Panc1 (cell line): ENCODE measurements at regions not wholly inside any gene's neighbourhood (a gene's known extent, or its start where the extent isn't known, plus 50 kb on each side); places are given as distances from the start of the nearest gene placed in this dataset.
A peak's percentile ranks its signal among the peaks of the same experiment; 100 is the strongest.

Experiments
- ATAC-seq: fragments of 200-7000 bp; cut with Tn5 transposase; 2 replicates; pipeline ENCODE4 v1.9.1; 2020; ENCODE audit warnings: mild to moderate bottlenecking, moderate library complexity
- BruUV-seq: library from RNA; stranded (reverse); fragments of 400-500 nt; replicated peaks from 2 replicates; lab custom pipeline; 2021; lab: Mats Ljungman, UMichigan
- CTCF ChIA-PET: fragments of 300-600 bp; sonication (Branson Sonifier 250); formaldehyde crosslinking; loops from one replicate; lab custom pipeline; 2022; ENCODE audit warnings: antibody characterized with exemption; lab: Charles Lee
- POLR2A ChIA-PET: fragments of 300-600 bp; sonication (Branson Sonifier 250); formaldehyde crosslinking; loops from one replicate; lab custom pipeline; 2022; ENCODE audit warnings: antibody characterized with exemption; lab: Charles Lee
- DNase-seq: peaks from one replicate; pipeline ENCODE4 v3.0.0-alpha.2; 2010; ENCODE audit warnings: low read depth, low spot score
- H3K27ac ChIP-seq: 2 replicates; pipeline ENCODE4 v1.5.1; 2011; ENCODE audit warnings: mild to moderate bottlenecking, low read length, inconsistent platforms
- H3K27me3 ChIP-seq: fragments of 200-500 bp; sonication (Bioruptor generic); 2 replicates; pipeline ENCODE4 v1.6.0; 2014; ENCODE audit warnings: low read length, inconsistent platforms; ENCODE audit not compliant: control insufficient read depth, insufficient read depth
- H3K36me3 ChIP-seq: fragments of 200-500 bp; sonication (Bioruptor generic); 2 replicates; pipeline ENCODE4 v1.5.1; 2014; ENCODE audit warnings: inconsistent platforms, mild to moderate bottlenecking, low read length, moderate library complexity; ENCODE audit not compliant: control insufficient read depth, insufficient read depth
- H3K4me1 ChIP-seq: 2 replicates; pipeline ENCODE4 v1.5.1; 2011; ENCODE audit warnings: inconsistent platforms, mild to moderate bottlenecking, low read length, moderate library complexity; ENCODE audit not compliant: control insufficient read depth, insufficient read depth
- H3K4me3 ChIP-seq, 2 experiments: 2 replicates each; pipeline ENCODE4 v1.5.1; 2011 to 2012; ENCODE audit warnings: low read depth in 2 of 2, low read length in 2 of 2, mild to moderate bottlenecking in 2 of 2, inconsistent platforms in 1 of 2, moderate library complexity in 1 of 2
- H3K9me3 ChIP-seq: fragments of 200-500 bp; sonication (Bioruptor generic); 2 replicates; pipeline ENCODE4 v1.5.1; 2014; ENCODE audit warnings: low read depth, mild to moderate bottlenecking, inconsistent platforms, low read length, moderate library complexity; ENCODE audit not compliant: control insufficient read depth, insufficient read depth
- POLR2AphosphoS5 ChIP-seq: IDR thresholded peaks from 2 replicates; pipeline ENCODE4 v1.6.1; 2012; ENCODE audit warnings: mild to moderate bottlenecking, low read depth, low read length, moderate library complexity
- SIN3A ChIP-seq: IDR thresholded peaks from 2 replicates; pipeline ENCODE4 v1.6.1; 2012; ENCODE audit warnings: low read depth, mild to moderate bottlenecking, low read length, moderate library complexity, borderline replicate concordance; ENCODE audit not compliant: insufficient read depth
- TCF7L2 ChIP-seq: IDR thresholded peaks from 2 replicates; pipeline ENCODE4 v1.6.1; 2011; ENCODE audit warnings: mild to moderate bottlenecking, low read depth, low read length, inconsistent platforms
- in situ Hi-C: cut with HindIII; loops from 2 replicates; pipeline ENCODE4 v1.10.0; 2016; ENCODE audit warnings: low sequenced_read_pairs, low pct_unique_long_range_greater_than_20kb
- intact Hi-C: fragments of 100-400 bp; cut with micrococcal nuclease; formaldehyde crosslinking; loops from one replicate; pipeline ENCODE4 v1.10.0; 2022; ENCODE audit not compliant: unreplicated experiment
- TF ChIP-seq, protein P1 (sequence below): fragments of 450-650 bp; IDR thresholded peaks from 2 replicates; pipeline ENCODE4 v1.5.1; 2017; ENCODE audit warnings: mild to moderate bottlenecking
- TF ChIP-seq, protein P2 (sequence below), 2 experiments: IDR thresholded peaks; 2 replicates each; pipeline ENCODE4 v1.6.1; 2011 to 2012; ENCODE audit warnings: low read depth in 2 of 2, control low read depth in 1 of 2, low read length in 1 of 2, mild to moderate bottlenecking in 1 of 2, moderate library complexity in 1 of 2; ENCODE audit not compliant: insufficient read depth in 1 of 2

DNA sequence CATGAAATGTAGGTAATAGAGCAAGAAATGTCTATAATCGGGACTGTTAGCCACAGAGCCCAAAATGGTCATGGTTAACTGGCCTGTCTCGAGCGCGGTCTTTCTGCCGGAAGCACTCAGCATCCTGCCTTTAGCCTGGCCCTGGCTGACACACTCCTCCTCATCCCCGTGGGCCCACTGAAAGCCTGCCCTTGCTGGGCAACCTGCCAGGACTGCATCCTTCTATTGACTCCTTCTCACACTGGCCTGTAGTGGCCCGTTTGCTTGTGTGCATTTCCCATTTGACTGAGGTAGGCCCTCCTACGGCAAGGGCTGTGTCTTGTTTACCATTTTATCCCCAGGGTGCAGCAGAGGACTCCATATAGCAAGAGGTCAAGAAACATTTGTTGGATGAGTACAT, 215.7 kb downstream of the ATPSCKMT start:
- TF ChIP-seq, protein P1, sequence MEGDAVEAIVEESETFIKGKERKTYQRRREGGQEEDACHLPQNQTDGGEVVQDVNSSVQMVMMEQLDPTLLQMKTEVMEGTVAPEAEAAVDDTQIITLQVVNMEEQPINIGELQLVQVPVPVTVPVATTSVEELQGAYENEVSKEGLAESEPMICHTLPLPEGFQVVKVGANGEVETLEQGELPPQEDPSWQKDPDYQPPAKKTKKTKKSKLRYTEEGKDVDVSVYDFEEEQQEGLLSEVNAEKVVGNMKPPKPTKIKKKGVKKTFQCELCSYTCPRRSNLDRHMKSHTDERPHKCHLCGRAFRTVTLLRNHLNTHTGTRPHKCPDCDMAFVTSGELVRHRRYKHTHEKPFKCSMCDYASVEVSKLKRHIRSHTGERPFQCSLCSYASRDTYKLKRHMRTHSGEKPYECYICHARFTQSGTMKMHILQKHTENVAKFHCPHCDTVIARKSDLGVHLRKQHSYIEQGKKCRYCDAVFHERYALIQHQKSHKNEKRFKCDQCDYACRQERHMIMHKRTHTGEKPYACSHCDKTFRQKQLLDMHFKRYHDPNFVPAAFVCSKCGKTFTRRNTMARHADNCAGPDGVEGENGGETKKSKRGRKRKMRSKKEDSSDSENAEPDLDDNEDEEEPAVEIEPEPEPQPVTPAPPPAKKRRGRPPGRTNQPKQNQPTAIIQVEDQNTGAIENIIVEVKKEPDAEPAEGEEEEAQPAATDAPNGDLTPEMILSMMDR: no peak
- no peak for TF ChIP-seq TCF7L2
- Histone ChIP-seq H3K9me3 (no peaks in the 10 kb centered on the region), H3K4me1 (no peaks in the 10 kb centered on the region), H3K4me3 (no peak overlapping the region), H3K36me3 (no peaks in the 10 kb centered on the region), H3K27ac (no peak overlapping the region), H3K27me3 (no peaks in the 10 kb centered on the region)
- in situ Hi-C loops: no loop called here
- intact Hi-C loops: no loop called here
- no peak for DNase-seq
- CTCF ChIA-PET: no interaction called here
- ATAC-seq: no peak
- POLR2A ChIA-PET: no interaction called here
- BruUV-seq: no TSS peak

DNA sequence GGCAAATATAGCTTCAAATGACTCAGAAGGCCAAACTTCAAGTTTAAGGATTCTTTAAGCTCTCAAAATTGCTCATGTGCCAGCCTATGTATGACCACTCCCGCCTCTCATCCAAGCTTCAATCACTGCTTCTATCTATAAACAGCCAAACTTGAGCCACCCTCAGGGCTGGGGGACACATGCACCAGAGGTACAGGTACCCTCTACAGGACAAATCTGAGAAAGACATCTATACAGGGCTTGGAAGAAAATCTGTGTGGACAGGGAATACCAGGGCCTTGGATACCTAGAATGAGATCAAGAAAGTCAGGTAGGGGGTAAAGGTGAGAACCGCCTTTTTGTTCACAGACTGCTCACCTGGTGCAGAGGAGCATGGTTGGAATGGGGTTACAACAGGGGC, 217.9 kb downstream of the ATPSCKMT start:
- no peaks in the 10 kb centered on the region for H3K27me3 ChIP-seq
- DNase-seq: no peak
- no peak overlapping the region for H3K27ac ChIP-seq
- no TSS peak for BruUV-seq
- no peaks in the 10 kb centered on the region for H3K4me1 ChIP-seq
- ChIA-PET CTCF (no interaction called here), POLR2A (no interaction called here)
- no peaks in the 10 kb centered on the region for H3K9me3 ChIP-seq
- H3K36me3 ChIP-seq: no peaks in the 10 kb centered on the region
- no peak overlapping the region for H3K4me3 ChIP-seq
- TF ChIP-seq SIN3A (no peak), TCF7L2 (no peak), POLR2AphosphoS5 (no peak)
- intact Hi-C loops (no loop called here), in situ Hi-C loops (no loop called here)
- ATAC-seq: no peak

- DNase-seq (no peak), ATAC-seq (peak; percentile 45; the same call in 1 of the 2 replicates)
- Histone ChIP-seq H3K4me3 (no peak overlapping the region), H3K9me3 (no peaks in the 10 kb centered on the region), H3K4me1 (no peaks in the 10 kb centered on the region), H3K36me3 (no peaks in the 10 kb centered on the region), H3K27ac (no peak overlapping the region), H3K27me3 (no peaks in the 10 kb centered on the region)
- ChIA-PET CTCF (no interaction called here), POLR2A (no interaction called here)
- BruUV-seq: no TSS peak
- in situ Hi-C loops (no loop called here), intact Hi-C loops (no loop called here)
- TF ChIP-seq, protein P2, sequence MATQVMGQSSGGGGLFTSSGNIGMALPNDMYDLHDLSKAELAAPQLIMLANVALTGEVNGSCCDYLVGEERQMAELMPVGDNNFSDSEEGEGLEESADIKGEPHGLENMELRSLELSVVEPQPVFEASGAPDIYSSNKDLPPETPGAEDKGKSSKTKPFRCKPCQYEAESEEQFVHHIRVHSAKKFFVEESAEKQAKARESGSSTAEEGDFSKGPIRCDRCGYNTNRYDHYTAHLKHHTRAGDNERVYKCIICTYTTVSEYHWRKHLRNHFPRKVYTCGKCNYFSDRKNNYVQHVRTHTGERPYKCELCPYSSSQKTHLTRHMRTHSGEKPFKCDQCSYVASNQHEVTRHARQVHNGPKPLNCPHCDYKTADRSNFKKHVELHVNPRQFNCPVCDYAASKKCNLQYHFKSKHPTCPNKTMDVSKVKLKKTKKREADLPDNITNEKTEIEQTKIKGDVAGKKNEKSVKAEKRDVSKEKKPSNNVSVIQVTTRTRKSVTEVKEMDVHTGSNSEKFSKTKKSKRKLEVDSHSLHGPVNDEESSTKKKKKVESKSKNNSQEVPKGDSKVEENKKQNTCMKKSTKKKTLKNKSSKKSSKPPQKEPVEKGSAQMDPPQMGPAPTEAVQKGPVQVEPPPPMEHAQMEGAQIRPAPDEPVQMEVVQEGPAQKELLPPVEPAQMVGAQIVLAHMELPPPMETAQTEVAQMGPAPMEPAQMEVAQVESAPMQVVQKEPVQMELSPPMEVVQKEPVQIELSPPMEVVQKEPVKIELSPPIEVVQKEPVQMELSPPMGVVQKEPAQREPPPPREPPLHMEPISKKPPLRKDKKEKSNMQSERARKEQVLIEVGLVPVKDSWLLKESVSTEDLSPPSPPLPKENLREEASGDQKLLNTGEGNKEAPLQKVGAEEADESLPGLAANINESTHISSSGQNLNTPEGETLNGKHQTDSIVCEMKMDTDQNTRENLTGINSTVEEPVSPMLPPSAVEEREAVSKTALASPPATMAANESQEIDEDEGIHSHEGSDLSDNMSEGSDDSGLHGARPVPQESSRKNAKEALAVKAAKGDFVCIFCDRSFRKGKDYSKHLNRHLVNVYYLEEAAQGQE (IDR thresholded peaks at IDR 0.05; ENCODE audit: insufficient read depth in 1 of 2, low read depth in 2 of 2, low read length in 1 of 2): no peak
- TF ChIP-seq POLR2AphosphoS5 (no peak), SIN3A (no peak), TCF7L2 (no peak)
- TF ChIP-seq, protein P1: no peak
Observed at GRCh38 chr5:10030219-10030831, 219.4 kb downstream of the ATPSCKMT start.
